Chondrocyte (in vitro differentiated cells): ENCODE measurements at regions not wholly inside any gene's neighbourhood (a gene's known extent, or its start where the extent isn't known, plus 50 kb on each side); places are given as distances from the start of the nearest gene placed in this dataset.
A peak's percentile ranks its signal among the peaks of the same experiment; 100 is the strongest.

ENCODE experiments used
- DNase-seq: peaks from one replicate; pipeline ENCODE4 v3.0.0; 2021; ENCODE audit warnings: mixed read lengths, low spot score
- H3K27ac Mint-ChIP-seq: one replicate; pipeline ENCODE4 v1.8.0; 2021; ENCODE audit warnings: mild to moderate bottlenecking, moderate library complexity, mixed read lengths; ENCODE audit not compliant: unreplicated experiment
- H3K27me3 Mint-ChIP-seq: 2 replicates; pipeline ENCODE4 v1.8.0; 2021; ENCODE audit warnings: low read depth, mixed read lengths
- H3K36me3 Mint-ChIP-seq: 2 replicates; pipeline ENCODE4 v1.8.0; 2021; ENCODE audit warnings: low read depth, mixed read lengths
- H3K4me1 Mint-ChIP-seq: 2 replicates; pipeline ENCODE4 v1.8.0; 2021; ENCODE audit warnings: low read depth, mild to moderate bottlenecking, mixed read lengths
- H3K4me3 Mint-ChIP-seq: one replicate; pipeline ENCODE4 v1.8.0; 2021; ENCODE audit warnings: mild to moderate bottlenecking, moderate library complexity, mixed read lengths; ENCODE audit not compliant: unreplicated experiment
- H3K9me3 Mint-ChIP-seq: 2 replicates; pipeline ENCODE4 v1.8.0; 2021; ENCODE audit warnings: low read depth, mixed read lengths
- CTCF ChIP-seq: fragments of 200-600 bp; sonication (generic); IDR thresholded peaks from 2 replicates; pipeline ENCODE4 v1.5.0; 2021; ENCODE audit warnings: antibody characterized with exemption, mild to moderate bottlenecking, moderate library complexity

GRCh38 chr15:29208836-29209235, 60.8 kb downstream of the NSMCE3 start:
- peaks cover 2% of the 10 kb centered on the region for H3K36me3 Mint-ChIP-seq
- no peak overlapping the region for H3K4me3 Mint-ChIP-seq
- DNase-seq, result no peak
- peaks cover 29% of the 10 kb centered on the region for H3K27me3 Mint-ChIP-seq
- no peak for TF ChIP-seq CTCF
- peaks cover 6% of the 10 kb centered on the region for H3K4me1 Mint-ChIP-seq
- peaks cover 12% of the 10 kb centered on the region for H3K9me3 Mint-ChIP-seq
- no peak overlapping the region for H3K27ac Mint-ChIP-seq

GRCh38 chr15:29208352-29208751, 61.3 kb downstream of the NSMCE3 start:
- TF ChIP-seq CTCF, result peak; percentile 45
- peaks cover 29% of the 10 kb centered on the region for H3K27me3 Mint-ChIP-seq
- DNase-seq, result no peak
- H3K9me3 Mint-ChIP-seq, result peaks cover 7% of the 10 kb centered on the region
- peaks cover 6% of the 10 kb centered on the region for H3K4me1 Mint-ChIP-seq
- H3K36me3 Mint-ChIP-seq, result peaks cover 2% of the 10 kb centered on the region
- H3K27ac Mint-ChIP-seq, result no peak overlapping the region
- H3K4me3 Mint-ChIP-seq, result no peak overlapping the region

- peaks cover 29% of the 10 kb centered on the region for H3K27me3 Mint-ChIP-seq
- TF ChIP-seq CTCF, result no peak
- H3K36me3 Mint-ChIP-seq, result peaks cover 2% of the 10 kb centered on the region
- H3K4me1 Mint-ChIP-seq, result peaks cover 6% of the 10 kb centered on the region
- peaks cover 6% of the 10 kb centered on the region for H3K9me3 Mint-ChIP-seq
- H3K27ac Mint-ChIP-seq, result no peak overlapping the region
- DNase-seq, result no peak
- no peak overlapping the region for H3K4me3 Mint-ChIP-seq
These were observed 61.9 kb downstream of the NSMCE3 start for GRCh38 chr15:29207758-29208108.

- DNase-seq, result no peak
- Mint-ChIP-seq H3K36me3 (no peaks in the 10 kb centered on the region), H3K4me3 (no peak overlapping the region), H3K27me3 (peaks cover 26% of the 10 kb centered on the region), H3K4me1 (peaks cover 6% of the 10 kb centered on the region), H3K9me3 (peaks cover 1% of the 10 kb centered on the region), H3K27ac (no peak overlapping the region)
- no peak for TF ChIP-seq CTCF
These were observed 62.4 kb downstream of the NSMCE3 start for GRCh38 chr15:29207027-29207757.

GRCh38 chr15:29205186-29205585, 64.4 kb downstream of the NSMCE3 start:
- Mint-ChIP-seq H3K9me3 (no peaks in the 10 kb centered on the region), H3K27ac (no peak overlapping the region), H3K4me3 (no peak overlapping the region), H3K36me3 (no peaks in the 10 kb centered on the region), H3K4me1 (peaks cover 6% of the 10 kb centered on the region), H3K27me3 (peaks cover 14% of the 10 kb centered on the region)
- no peak for TF ChIP-seq CTCF
- DNase-seq, result no peak
